ENCODE measurements at regions not wholly inside any gene's neighbourhood (a gene's known extent, or its start where the extent isn't known, plus 50 kb on each side); places are given as distances from the start of the nearest gene placed in this dataset.

DNA sequence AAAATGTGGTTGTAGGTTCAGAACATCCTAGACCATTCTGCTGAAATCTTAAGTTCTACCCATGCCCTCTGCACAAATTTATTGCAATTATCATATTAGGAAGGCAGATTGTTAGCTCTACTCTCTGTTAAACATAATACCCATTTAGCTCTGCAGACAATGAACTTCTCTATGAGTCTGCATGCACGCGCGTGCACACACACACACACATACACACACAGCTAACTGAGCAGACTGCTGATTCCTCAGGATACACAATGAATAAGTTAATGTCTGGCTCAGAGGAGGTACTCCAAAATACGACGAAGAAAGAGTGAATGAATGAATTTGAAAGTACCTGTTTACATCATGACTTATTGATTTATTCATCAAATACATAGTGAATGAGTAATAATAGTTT, 276.2 kb upstream of the SORCS1 start:
- TF ChIP-seq, protein P1, sequence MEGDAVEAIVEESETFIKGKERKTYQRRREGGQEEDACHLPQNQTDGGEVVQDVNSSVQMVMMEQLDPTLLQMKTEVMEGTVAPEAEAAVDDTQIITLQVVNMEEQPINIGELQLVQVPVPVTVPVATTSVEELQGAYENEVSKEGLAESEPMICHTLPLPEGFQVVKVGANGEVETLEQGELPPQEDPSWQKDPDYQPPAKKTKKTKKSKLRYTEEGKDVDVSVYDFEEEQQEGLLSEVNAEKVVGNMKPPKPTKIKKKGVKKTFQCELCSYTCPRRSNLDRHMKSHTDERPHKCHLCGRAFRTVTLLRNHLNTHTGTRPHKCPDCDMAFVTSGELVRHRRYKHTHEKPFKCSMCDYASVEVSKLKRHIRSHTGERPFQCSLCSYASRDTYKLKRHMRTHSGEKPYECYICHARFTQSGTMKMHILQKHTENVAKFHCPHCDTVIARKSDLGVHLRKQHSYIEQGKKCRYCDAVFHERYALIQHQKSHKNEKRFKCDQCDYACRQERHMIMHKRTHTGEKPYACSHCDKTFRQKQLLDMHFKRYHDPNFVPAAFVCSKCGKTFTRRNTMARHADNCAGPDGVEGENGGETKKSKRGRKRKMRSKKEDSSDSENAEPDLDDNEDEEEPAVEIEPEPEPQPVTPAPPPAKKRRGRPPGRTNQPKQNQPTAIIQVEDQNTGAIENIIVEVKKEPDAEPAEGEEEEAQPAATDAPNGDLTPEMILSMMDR (conservative IDR thresholded peaks at IDR 0.05 in 1 of 2, IDR thresholded peaks at IDR 0.05 in 1 of 2; ENCODE audit: extremely low read depth in 1 of 2, insufficient read depth in 1 of 2, low read depth in 1 of 2, low read length in 2 of 2) = no peak
- no peak for TF ChIP-seq EZH2 (IDR thresholded peaks at IDR 0.05; ENCODE audit: borderline replicate concordance, low read length)
